Endodermal cell (in vitro differentiated cells): ENCODE measurements at regions not wholly inside any gene's neighbourhood (a gene's known extent, or its start where the extent isn't known, plus 50 kb on each side); places are given as distances from the start of the nearest gene placed in this dataset.
A peak's percentile ranks its signal among the peaks of the same experiment; 100 is the strongest.

Experiments used
- DNase-seq: peaks from one replicate; pipeline ENCODE4 v3.0.0-alpha.2; 2017
- H3K27ac ChIP-seq: 2 replicates; pipeline ENCODE4 v1.5.1; 2013; ENCODE audit warnings: mild to moderate bottlenecking, low read depth, low read length, moderate library complexity
- H3K27me3 ChIP-seq: 2 replicates; pipeline ENCODE4 v1.6.1; 2013; ENCODE audit warnings: mild to moderate bottlenecking, low read length, moderate library complexity; ENCODE audit not compliant: insufficient read depth, control insufficient read depth, poor library complexity, severe bottlenecking
- H3K36me3 ChIP-seq: 2 replicates; pipeline ENCODE4 v1.7.0; 2013; ENCODE audit warnings: mild to moderate bottlenecking, low read length, moderate library complexity; ENCODE audit not compliant: control insufficient read depth, insufficient read depth
- H3K4me1 ChIP-seq: one replicate; pipeline ENCODE4 v1.7.0; 2013; ENCODE audit warnings: low read length; ENCODE audit not compliant: control insufficient read depth, insufficient read depth
- H3K4me3 ChIP-seq: 2 replicates; pipeline ENCODE4 v1.5.1; 2013; ENCODE audit warnings: mild to moderate bottlenecking, low read length, moderate library complexity
- H3K9ac ChIP-seq: 2 replicates; pipeline ENCODE4 v1.6.1; 2013; ENCODE audit warnings: mild to moderate bottlenecking, low read length, moderate library complexity; ENCODE audit not compliant: poor library complexity, severe bottlenecking; ENCODE audit errors: extremely low read depth
- H3K9me3 ChIP-seq: 2 replicates; pipeline ENCODE4 v1.6.1; 2013; ENCODE audit warnings: mild to moderate bottlenecking, low read length, moderate library complexity; ENCODE audit not compliant: control insufficient read depth
- H3K27ac Mint-ChIP-seq: 2 replicates; pipeline ENCODE4 v1.8.0; 2020; ENCODE audit warnings: mixed read lengths
- H3K27me3 Mint-ChIP-seq: 2 replicates; pipeline ENCODE4 v1.8.0; 2021; ENCODE audit warnings: mild to moderate bottlenecking, mixed read lengths; ENCODE audit not compliant: insufficient read depth
- H3K36me3 Mint-ChIP-seq: 2 replicates; pipeline ENCODE4 v1.8.0; 2020; ENCODE audit warnings: low read depth, mixed read lengths
- H3K4me1 Mint-ChIP-seq: 2 replicates; pipeline ENCODE4 v1.8.0; 2020; ENCODE audit warnings: mixed read lengths
- H3K4me3 Mint-ChIP-seq: 2 replicates; pipeline ENCODE4 v1.8.0; 2020; ENCODE audit warnings: mild to moderate bottlenecking, moderate library complexity, mixed read lengths
- H3K9me3 Mint-ChIP-seq: 2 replicates; pipeline ENCODE4 v1.8.0; 2020; ENCODE audit warnings: mild to moderate bottlenecking, mixed read lengths
- CTCF ChIP-seq: fragments of 200-600 bp; sonication (generic); conservative IDR thresholded peaks from 2 replicates; pipeline ENCODE4 v1.5.0; 2021; ENCODE audit warnings: antibody characterized with exemption, mild to moderate bottlenecking
- WGBS, 2 experiments: methylation state at CpG; one replicate each; pipeline versions ENCODE4 v1.1.5 to v1.1.7; 2013; ENCODE audit warnings: missing lambda C conversion rate in 2 of 2, mixed read lengths in 1 of 2; ENCODE audit not compliant: insufficient coverage in 1 of 2, insufficient read length in 1 of 2; 5-methylcytosine and 5-hydroxymethylcytosine counted together

- Mint-ChIP-seq H3K27me3 (peaks cover 3% of the 10 kb centered on the region), H3K9me3 (peaks cover 25% of the 10 kb centered on the region), H3K27ac (no peak overlapping the region), H3K4me3 (no peak overlapping the region), H3K36me3 (peaks cover 9% of the 10 kb centered on the region), H3K4me1 (peaks cover 17% of the 10 kb centered on the region)
- H3K4me3 ChIP-seq, result no peak overlapping the region
- no peak for DNase-seq
- peaks cover 8% of the 10 kb centered on the region for H3K4me1 ChIP-seq
- TF ChIP-seq CTCF, result no peak
- WGBS, 2 experiments, result 92% methylated on average over 1 of the region's 1 CpG; no CpG with 5 or more reads in 1 of the 2 experiments
- H3K9ac ChIP-seq, result no peak overlapping the region
- H3K27ac ChIP-seq, result no peak overlapping the region
- no peaks in the 10 kb centered on the region for H3K36me3 ChIP-seq
- no peaks in the 10 kb centered on the region for H3K27me3 ChIP-seq
- peaks cover 31% of the 10 kb centered on the region for H3K9me3 ChIP-seq
Measured at GRCh38 chr6:144898741-144899140, 613.6 kb downstream of the UTRN start.

GRCh38 chr6:144899161-144899560 lies 614.0 kb downstream of the UTRN start:
- Histone ChIP-seq H3K27me3 (no peaks in the 10 kb centered on the region), H3K36me3 (no peaks in the 10 kb centered on the region), H3K4me1 (peaks cover 8% of the 10 kb centered on the region), H3K4me3 (no peak overlapping the region), H3K9ac (no peak overlapping the region), H3K9me3 (peaks cover 31% of the 10 kb centered on the region), H3K27ac (no peak overlapping the region)
- H3K4me1 Mint-ChIP-seq, result peaks cover 15% of the 10 kb centered on the region
- no peak for TF ChIP-seq CTCF
- peaks cover 3% of the 10 kb centered on the region for H3K27me3 Mint-ChIP-seq
- H3K9me3 Mint-ChIP-seq, result peaks cover 25% of the 10 kb centered on the region
- no peak for DNase-seq
- 94% methylated on average over 1 of the region's 1 CpG; no CpG with 5 or more reads in 1 of the 2 experiments for WGBS, 2 experiments
- H3K27ac Mint-ChIP-seq, result no peak overlapping the region
- no peak overlapping the region for H3K4me3 Mint-ChIP-seq
- peaks cover 9% of the 10 kb centered on the region for H3K36me3 Mint-ChIP-seq

GRCh38 chr6:144901412-144901811 lies 616.3 kb downstream of the UTRN start:
- Mint-ChIP-seq H3K4me3 (no peak overlapping the region), H3K9me3 (peaks cover 25% of the 10 kb centered on the region), H3K27me3 (no peaks in the 10 kb centered on the region), H3K4me1 (peaks cover 5% of the 10 kb centered on the region), H3K27ac (no peak overlapping the region), H3K36me3 (peaks cover 9% of the 10 kb centered on the region)
- peaks cover 31% of the 10 kb centered on the region for H3K9me3 ChIP-seq
- H3K27ac ChIP-seq, result no peak overlapping the region
- H3K9ac ChIP-seq, result no peak overlapping the region
- no peaks in the 10 kb centered on the region for H3K27me3 ChIP-seq
- peak overlapping the region; percentile 25 for H3K4me3 ChIP-seq
- DNase-seq, result no peak
- H3K36me3 ChIP-seq, result no peaks in the 10 kb centered on the region
- no peaks in the 10 kb centered on the region for H3K4me1 ChIP-seq
- TF ChIP-seq CTCF, result no peak
- WGBS, 2 experiments, result no CpG with 5 or more reads among the region's 1 CpG
